GM21737 (cell line): ENCODE measurements at regions not wholly inside any gene's neighbourhood (a gene's known extent, or its start where the extent isn't known, plus 50 kb on each side); places are given as distances from the start of the nearest gene placed in this dataset.

Source experiments
- ATAC-seq: cut with Tn5 transposase; IDR thresholded peaks from one replicate; pipeline ENCODE4 v1.9.1; 2021; ENCODE audit warnings: mild to moderate bottlenecking, moderate library complexity; ENCODE audit not compliant: unreplicated experiment

- ATAC-seq: no peak
These were observed 100.9 kb upstream of the CRBN start for GRCh38 chr3:3280396-3280795.

- no peak for ATAC-seq
These were observed 98.6 kb upstream of the CRBN start for GRCh38 chr3:3278073-3278472.

- no peak for ATAC-seq
These were observed 97.1 kb upstream of the CRBN start for GRCh38 chr3:3276630-3277029.

GRCh38 chr3:3264796-3265195 is 85.3 kb upstream of the CRBN start:
- no peak for ATAC-seq

GRCh38 chr3:3260870-3261269 is 81.4 kb upstream of the CRBN start:
- ATAC-seq: no peak

GRCh38 chr3:3259181-3259580 is 79.7 kb upstream of the CRBN start:
- no peak for ATAC-seq

GRCh38 chr3:3258281-3258680 is 78.8 kb upstream of the CRBN start:
- ATAC-seq: no peak

GRCh38 chr3:3241596-3241995 is 62.1 kb upstream of the CRBN start:
- no peak for ATAC-seq

- no peak for ATAC-seq
These were observed 61.5 kb upstream of the CRBN start for GRCh38 chr3:3240986-3241385.

- ATAC-seq: no peak
These were observed 58.5 kb upstream of the CRBN start for GRCh38 chr3:3237979-3238378.

GRCh38 chr3:3232251-3232650 is 52.8 kb upstream of the CRBN start:
- ATAC-seq: no peak
